Liver (tissue), 7 donors: ENCODE measurements at regions not wholly inside any gene's neighbourhood (a gene's known extent, or its start where the extent isn't known, plus 50 kb on each side); places are given as distances from the start of the nearest gene placed in this dataset.

ENCODE experiments used
- DNase-seq: peaks from one replicate; pipeline ENCODE4 v3.0.0-alpha.2; 2017; ENCODE audit warnings: low spot score
- H3K27ac ChIP-seq, 2 donors: one replicate each; pipeline ENCODE4 v1.7.0; 2013; ENCODE audit warnings: inconsistent platforms in 2 of 2, low read length in 2 of 2, control low read depth in 1 of 2, low read depth in 1 of 2, mild to moderate bottlenecking in 1 of 2
- H3K27me3 ChIP-seq, 4 donors: one replicate each; pipeline versions ENCODE4 v1.6.1 to v1.7.0; 2013; ENCODE audit warnings: low read length in 3 of 4, inconsistent platforms in 1 of 4, mild to moderate bottlenecking in 1 of 4, moderate library complexity in 1 of 4; ENCODE audit not compliant: control insufficient read depth in 4 of 4, insufficient read depth in 4 of 4
- H3K36me3 ChIP-seq, 4 donors: one replicate each; pipeline versions ENCODE4 v1.6.1 to v1.7.0; 2013; ENCODE audit warnings: low read length in 3 of 4, mild to moderate bottlenecking in 3 of 4, low read depth in 1 of 4, moderate library complexity in 1 of 4; ENCODE audit not compliant: control insufficient read depth in 4 of 4, insufficient read depth in 3 of 4
- H3K4me1 ChIP-seq, 4 donors: one replicate each; pipeline versions ENCODE4 v1.6.1 to v1.7.0; 2013; ENCODE audit warnings: low read length in 3 of 4, mild to moderate bottlenecking in 3 of 4, moderate library complexity in 1 of 4; ENCODE audit not compliant: control insufficient read depth in 4 of 4, insufficient read depth in 4 of 4
- H3K4me3 ChIP-seq, 3 donors: one replicate each; pipeline versions ENCODE4 v1.6.1 to v1.7.0; 2013; ENCODE audit warnings: low read length in 3 of 3, control low read depth in 1 of 3, low read depth in 1 of 3, mild to moderate bottlenecking in 1 of 3
- H3K9ac ChIP-seq, 2 donors: one replicate each; pipeline ENCODE4 v1.7.0; 2013; ENCODE audit warnings: low read length in 2 of 2, mild to moderate bottlenecking in 2 of 2, moderate library complexity in 2 of 2, control low read depth in 1 of 2, low read depth in 1 of 2
- H3K9me3 ChIP-seq, 4 donors: one replicate each; pipeline versions ENCODE4 v1.6.1 to v1.7.0; 2013; ENCODE audit warnings: low read length in 3 of 4; ENCODE audit not compliant: control insufficient read depth in 4 of 4
- ATF3 ChIP-seq: IDR thresholded peaks from 2 replicates; pipeline ENCODE4 v1.6.1; 2016; ENCODE audit warnings: antibody characterized with exemption
- EGR1 ChIP-seq, 2 donors: IDR thresholded peaks; 2 replicates each; pipeline ENCODE4 v1.6.1; 2016 to 2018; ENCODE audit warnings: antibody characterized with exemption in 2 of 2, low read depth in 2 of 2
- FOXA1 ChIP-seq: IDR thresholded peaks from 2 replicates; pipeline ENCODE4 v1.6.1; 2016; ENCODE audit warnings: antibody characterized with exemption
- FOXA2 ChIP-seq: IDR thresholded peaks from 2 replicates; pipeline ENCODE4 v1.6.1; 2016; ENCODE audit warnings: antibody characterized with exemption
- GABPA ChIP-seq, 2 donors: IDR thresholded peaks in 1 of 2; conservative IDR thresholded peaks in 1 of 2; 2 replicates each; pipeline ENCODE4 v1.6.1; 2016; ENCODE audit warnings: antibody characterized with exemption in 2 of 2, mild to moderate bottlenecking in 1 of 2, moderate library complexity in 1 of 2
- HNF4A ChIP-seq, 2 donors: conservative IDR thresholded peaks; 2 replicates each; pipeline ENCODE4 v1.6.1; 2016; ENCODE audit warnings: antibody characterized with exemption in 2 of 2, mild to moderate bottlenecking in 2 of 2
- HNF4G ChIP-seq: IDR thresholded peaks from 2 replicates; pipeline ENCODE4 v1.6.1; 2016; ENCODE audit warnings: antibody characterized with exemption
- JUND ChIP-seq, 2 donors: IDR thresholded peaks; 2 replicates each; pipeline ENCODE4 v1.6.1; 2016; ENCODE audit warnings: antibody characterized with exemption in 2 of 2
- NR2F2 ChIP-seq: IDR thresholded peaks from 2 replicates; pipeline ENCODE4 v1.6.1; 2016; ENCODE audit warnings: antibody characterized with exemption
- RAD21 ChIP-seq, 2 donors: IDR thresholded peaks; 2 replicates each; pipeline ENCODE4 v1.6.1; 2016; ENCODE audit warnings: antibody characterized with exemption in 2 of 2, mild to moderate bottlenecking in 2 of 2
- REST ChIP-seq: IDR thresholded peaks from 2 replicates; pipeline ENCODE4 v1.6.1; 2016; ENCODE audit warnings: antibody characterized with exemption, mild to moderate bottlenecking
- SP1 ChIP-seq: IDR thresholded peaks from 2 replicates; pipeline ENCODE4 v1.6.1; 2018; ENCODE audit warnings: antibody characterized with exemption, mild to moderate bottlenecking
- TAF1 ChIP-seq: conservative IDR thresholded peaks from 2 replicates; pipeline ENCODE4 v1.6.1; 2016; ENCODE audit warnings: antibody characterized with exemption, mild to moderate bottlenecking
- YY1 ChIP-seq: IDR thresholded peaks from 2 replicates; pipeline ENCODE4 v1.6.1; 2016; ENCODE audit warnings: antibody characterized with exemption, mild to moderate bottlenecking
- WGBS: extraction: QIAGEN DNeasy Blood & Tissue Kit; methylation state at CpG from one replicate; pipeline ENCODE4 v1.1.7; 2013; 5-methylcytosine and 5-hydroxymethylcytosine counted together
- TF ChIP-seq, protein P1 (sequence below): IDR thresholded peaks from 2 replicates; pipeline ENCODE4 v1.6.1; 2016; ENCODE audit warnings: antibody characterized with exemption
- donor health status: healthy.
- donor health status: healthy.
- donor health status: healthy.
- donor health status: healthy.

DNA sequence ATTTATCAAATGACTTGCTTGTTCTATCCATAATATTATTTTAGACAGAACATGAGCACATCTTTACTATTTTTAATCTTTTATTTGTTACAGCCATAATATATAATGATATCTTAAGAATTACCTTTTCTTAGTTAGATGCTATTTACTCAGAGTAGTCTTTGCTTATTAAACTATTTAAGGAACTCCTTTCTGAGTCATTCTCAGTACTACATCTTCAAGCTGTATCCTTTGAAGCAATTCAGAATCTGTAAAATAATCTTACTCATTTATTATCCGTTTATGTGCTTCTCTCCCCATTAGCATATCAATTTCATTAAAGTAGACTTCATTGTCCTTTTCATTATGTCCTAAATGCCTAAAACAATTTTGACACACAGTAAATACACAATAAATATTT lies 240.4 kb upstream of the FAR2 start:
- no peaks in the 10 kb centered on the region for H3K4me1 ChIP-seq
- no peak for DNase-seq
- H3K9me3 ChIP-seq = peaks cover 2 to 7% (median 3%) of the 10 kb centered on the region in 4 donors
- no peaks in the 10 kb centered on the region for H3K36me3 ChIP-seq
- no peak for TF ChIP-seq JUND (IDR thresholded peaks at IDR 0.05)
- TF ChIP-seq YY1 = no peak
- no peak for TF ChIP-seq GABPA (IDR thresholded peaks at IDR 0.05 in 1 of 2, conservative IDR thresholded peaks at IDR 0.05 in 1 of 2)
- no peak for TF ChIP-seq NR2F2
- TF ChIP-seq FOXA2 = no peak
- TF ChIP-seq FOXA1 = no peak
- TF ChIP-seq ATF3 = no peak
- TF ChIP-seq TAF1 = no peak
- no peak for TF ChIP-seq RAD21 (IDR thresholded peaks at IDR 0.05)
- no peaks in the 10 kb centered on the region for H3K27me3 ChIP-seq
- H3K4me3 ChIP-seq = no peak overlapping the region
- H3K27ac ChIP-seq = no peak overlapping the region
- H3K9ac ChIP-seq = no peak overlapping the region
- 78% methylated on average over 1 of the region's 1 CpG for WGBS

DNA sequence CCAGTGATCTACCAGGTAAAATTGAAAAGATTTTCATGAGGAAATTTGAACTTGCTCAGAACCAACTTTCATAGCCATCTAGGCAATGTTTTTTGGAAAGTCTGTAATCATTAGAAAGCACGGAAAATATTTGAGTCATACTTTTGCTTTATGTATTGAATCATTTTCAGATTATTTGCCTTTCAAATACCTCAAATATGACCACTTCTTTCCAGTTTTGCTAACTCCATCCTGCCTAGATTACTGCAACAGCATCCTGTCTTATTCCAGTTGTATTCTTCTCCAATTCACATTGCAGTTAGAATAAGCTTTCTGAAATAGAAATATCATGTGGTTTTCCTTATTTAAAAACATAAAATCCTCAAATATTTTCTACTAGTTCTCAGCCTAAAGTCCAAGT lies 239.8 kb upstream of the FAR2 start:
- Histone ChIP-seq H3K4me1 (no peaks in the 10 kb centered on the region), H3K27me3 (no peaks in the 10 kb centered on the region), H3K36me3 (no peaks in the 10 kb centered on the region), H3K27ac (no peak overlapping the region), H3K4me3 (no peak overlapping the region), H3K9ac (no peak overlapping the region), H3K9me3 (peaks cover 2 to 11% (median 6%) of the 10 kb centered on the region in 4 donors)
- DNase-seq = no peak
- no peak for TF ChIP-seq GABPA (IDR thresholded peaks at IDR 0.05 in 1 of 2, conservative IDR thresholded peaks at IDR 0.05 in 1 of 2)
- TF ChIP-seq, protein P1, sequence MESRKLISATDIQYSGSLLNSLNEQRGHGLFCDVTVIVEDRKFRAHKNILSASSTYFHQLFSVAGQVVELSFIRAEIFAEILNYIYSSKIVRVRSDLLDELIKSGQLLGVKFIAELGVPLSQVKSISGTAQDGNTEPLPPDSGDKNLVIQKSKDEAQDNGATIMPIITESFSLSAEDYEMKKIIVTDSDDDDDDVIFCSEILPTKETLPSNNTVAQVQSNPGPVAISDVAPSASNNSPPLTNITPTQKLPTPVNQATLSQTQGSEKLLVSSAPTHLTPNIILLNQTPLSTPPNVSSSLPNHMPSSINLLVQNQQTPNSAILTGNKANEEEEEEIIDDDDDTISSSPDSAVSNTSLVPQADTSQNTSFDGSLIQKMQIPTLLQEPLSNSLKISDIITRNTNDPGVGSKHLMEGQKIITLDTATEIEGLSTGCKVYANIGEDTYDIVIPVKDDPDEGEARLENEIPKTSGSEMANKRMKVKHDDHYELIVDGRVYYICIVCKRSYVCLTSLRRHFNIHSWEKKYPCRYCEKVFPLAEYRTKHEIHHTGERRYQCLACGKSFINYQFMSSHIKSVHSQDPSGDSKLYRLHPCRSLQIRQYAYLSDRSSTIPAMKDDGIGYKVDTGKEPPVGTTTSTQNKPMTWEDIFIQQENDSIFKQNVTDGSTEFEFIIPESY = no peak
- TF ChIP-seq JUND (IDR thresholded peaks at IDR 0.05) = no peak
- TF ChIP-seq ATF3 = no peak
- no peak for TF ChIP-seq RAD21 (IDR thresholded peaks at IDR 0.05)
- no peak for TF ChIP-seq EGR1 (IDR thresholded peaks at IDR 0.05; ENCODE audit: low read depth in 2 of 2)
- no peak for TF ChIP-seq YY1
- TF ChIP-seq NR2F2 = no peak
- no peak for TF ChIP-seq HNF4A (conservative IDR thresholded peaks at IDR 0.05)
- no peak for TF ChIP-seq FOXA1
- no peak for TF ChIP-seq SP1
- TF ChIP-seq REST = no peak
- no peak for TF ChIP-seq HNF4G
- 61% methylated on average over 1 of the region's 1 CpG for WGBS
